GM18870 (cell line): ENCODE measurements at regions not wholly inside any gene's neighbourhood (a gene's known extent, or its start where the extent isn't known, plus 50 kb on each side); places are given as distances from the start of the nearest gene placed in this dataset.

Experiments used
- ATAC-seq: cut with Tn5 transposase; IDR thresholded peaks from one replicate; pipeline ENCODE4 v1.9.1; 2021; ENCODE audit warnings: moderate library complexity; ENCODE audit not compliant: unreplicated experiment

- no peak for ATAC-seq
Observed at GRCh38 chr2:167471734-167472133, 583.5 kb downstream of the XIRP2 start.

- no peak for ATAC-seq
Observed at GRCh38 chr2:167471332-167471731, 583.1 kb downstream of the XIRP2 start.

GRCh38 chr2:167462379-167462778 is 574.1 kb downstream of the XIRP2 start:
- ATAC-seq = no peak

GRCh38 chr2:167454036-167454435 is 565.8 kb downstream of the XIRP2 start:
- no peak for ATAC-seq

GRCh38 chr2:167451496-167452289 is 563.4 kb downstream of the XIRP2 start:
- ATAC-seq = no peak

GRCh38 chr2:167450364-167450763 is 562.1 kb downstream of the XIRP2 start:
- ATAC-seq = no peak

- ATAC-seq = no peak
Observed at GRCh38 chr2:167440382-167440781, 552.1 kb downstream of the XIRP2 start.

- ATAC-seq = no peak
Observed at GRCh38 chr2:167438206-167438605, 549.9 kb downstream of the XIRP2 start.

GRCh38 chr2:167431949-167432348 is 543.7 kb downstream of the XIRP2 start:
- no peak for ATAC-seq

GRCh38 chr2:167430447-167430846 is 542.2 kb downstream of the XIRP2 start:
- no peak for ATAC-seq

GRCh38 chr2:167424803-167425755 is 536.8 kb downstream of the XIRP2 start:
- no peak for ATAC-seq

- ATAC-seq = no peak
Observed at GRCh38 chr2:167424221-167424620, 535.9 kb downstream of the XIRP2 start.

- no peak for ATAC-seq
Observed at GRCh38 chr2:167423731-167424130, 535.5 kb downstream of the XIRP2 start.

- no peak for ATAC-seq
Observed at GRCh38 chr2:167420211-167420610, 531.9 kb downstream of the XIRP2 start.

GRCh38 chr2:167415068-167415467 is 526.8 kb downstream of the XIRP2 start:
- ATAC-seq = no peak

- ATAC-seq = no peak
Observed at GRCh38 chr2:167411367-167411766, 523.1 kb downstream of the XIRP2 start.

GRCh38 chr2:167406558-167406957 is 518.3 kb downstream of the XIRP2 start:
- no peak for ATAC-seq

- ATAC-seq = no peak
Observed at GRCh38 chr2:167404627-167405284, 516.5 kb downstream of the XIRP2 start.

GRCh38 chr2:167401309-167401708 is 513.0 kb downstream of the XIRP2 start:
- ATAC-seq = no peak

- ATAC-seq = no peak
Observed at GRCh38 chr2:167400546-167400945, 512.3 kb downstream of the XIRP2 start.

- no peak for ATAC-seq
Observed at GRCh38 chr2:167398873-167399272, 510.6 kb downstream of the XIRP2 start.
